DMS153 treated with DMSO at 0.1 percent for 48 hours (cell line): ENCODE measurements at regions not wholly inside any gene's neighbourhood (a gene's known extent, or its start where the extent isn't known, plus 50 kb on each side); places are given as distances from the start of the nearest gene placed in this dataset.
A peak's percentile ranks its signal among the peaks of the same experiment; 100 is the strongest.

ENCODE experiments used
- DNase-seq: peaks from one replicate; lab custom pipeline; 2025; ENCODE audit not compliant: unreplicated experiment; lab: John Stamatoyannopoulos, UW

DNA sequence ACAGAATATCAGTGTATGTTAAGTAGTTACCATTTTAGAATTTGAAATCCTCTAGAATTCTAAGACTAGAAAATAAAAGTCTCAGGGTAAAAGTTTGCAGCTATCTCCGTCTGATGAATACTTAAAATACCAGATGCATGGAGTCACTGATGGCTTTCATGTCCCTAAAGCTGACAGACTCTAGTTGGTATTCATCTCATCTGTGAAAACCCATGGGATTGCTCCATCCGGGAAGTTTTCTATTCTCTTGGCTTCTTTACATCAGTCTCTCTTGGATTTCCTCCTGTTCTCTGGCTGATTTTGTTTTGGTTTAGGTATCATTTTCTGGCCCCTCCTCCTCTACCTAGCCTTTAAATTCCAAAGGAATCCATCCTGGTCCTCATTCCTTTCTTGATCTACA, 465.6 kb upstream of the POU3F3 start:
- no peak for DNase-seq

DNA sequence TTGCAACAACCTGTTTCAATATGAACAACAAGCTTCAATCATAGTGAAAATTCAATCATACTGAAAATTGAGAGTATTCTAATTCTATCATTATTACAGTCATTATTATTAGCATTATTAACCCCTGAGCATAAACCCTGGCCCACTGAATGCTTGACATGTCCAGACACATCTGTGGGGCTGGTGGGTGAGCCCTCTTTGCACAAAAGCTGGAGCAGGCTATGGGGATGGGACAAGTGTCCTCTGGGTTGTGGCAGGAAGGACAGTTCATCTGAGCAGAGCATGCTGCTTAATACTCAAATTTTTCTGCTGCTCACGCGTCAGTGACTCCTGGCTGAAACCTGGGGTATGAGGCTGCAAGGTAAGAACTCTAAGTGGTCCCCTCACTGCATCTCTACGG, 451.1 kb upstream of the POU3F3 start:
- no peak for DNase-seq

DNA sequence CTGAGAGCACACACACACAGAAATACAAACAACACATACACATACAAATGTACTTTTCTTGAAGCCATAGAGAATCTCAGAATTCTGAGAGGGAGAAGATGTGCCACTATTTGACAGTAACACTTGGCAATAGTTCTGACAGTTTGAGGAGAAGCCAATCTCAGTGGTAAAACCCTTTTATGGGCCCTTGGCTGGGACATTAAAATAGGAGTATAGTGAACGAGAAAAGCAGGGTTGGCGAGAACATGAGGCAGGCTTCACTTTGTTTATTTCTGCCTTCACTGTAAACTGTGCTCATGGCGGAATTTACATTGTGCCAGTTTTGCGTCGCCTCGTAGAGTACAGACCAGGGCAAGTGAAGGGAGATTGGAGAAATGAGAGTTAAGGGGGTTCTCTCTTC, 449.4 kb upstream of the POU3F3 start:
- no peak for DNase-seq

DNA sequence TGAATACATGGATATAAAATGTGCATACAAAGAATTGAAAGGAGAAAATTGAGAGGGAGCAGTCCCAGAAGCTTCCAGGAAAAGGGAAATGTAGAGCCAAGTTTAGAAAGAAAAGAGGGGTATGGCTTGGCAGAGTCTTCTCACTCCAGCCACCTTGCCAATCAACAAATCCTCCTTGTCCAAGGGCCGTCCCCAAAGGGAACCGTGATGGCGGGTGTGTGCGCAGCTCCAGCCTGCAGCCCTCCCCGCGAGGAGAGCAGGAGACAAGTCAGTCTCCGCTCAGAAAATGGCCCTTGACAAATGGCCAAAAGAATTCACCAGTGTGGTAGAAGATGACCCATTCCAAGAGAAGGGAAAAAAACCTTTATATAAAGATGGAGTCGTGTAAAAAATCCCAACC, 448.3 kb upstream of the POU3F3 start:
- DNase-seq, result no peak

DNA sequence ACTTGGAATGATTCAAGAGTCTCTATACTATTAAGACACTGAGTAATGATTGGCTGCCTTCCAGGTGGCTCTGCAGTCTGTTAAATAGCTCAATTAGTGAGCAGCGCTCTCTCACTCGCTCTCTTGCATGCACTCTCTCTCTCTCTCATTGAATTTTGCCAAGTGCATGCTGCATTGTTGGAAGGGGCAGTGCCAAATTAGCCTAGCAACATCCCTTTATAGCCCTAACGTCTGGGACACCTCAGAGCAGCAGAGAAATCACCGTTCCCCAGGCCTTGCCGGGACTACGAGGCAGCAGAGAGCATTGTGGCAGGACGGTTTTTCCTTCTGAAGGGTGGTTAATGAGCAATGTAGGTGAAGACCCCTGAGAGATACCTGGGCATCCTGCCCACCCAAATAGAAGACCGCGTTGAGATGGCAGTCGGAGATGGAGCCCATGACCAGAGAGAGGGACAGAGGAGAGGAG, 447.6 kb upstream of the POU3F3 start:
- DNase-seq, result peak; percentile 79

DNA sequence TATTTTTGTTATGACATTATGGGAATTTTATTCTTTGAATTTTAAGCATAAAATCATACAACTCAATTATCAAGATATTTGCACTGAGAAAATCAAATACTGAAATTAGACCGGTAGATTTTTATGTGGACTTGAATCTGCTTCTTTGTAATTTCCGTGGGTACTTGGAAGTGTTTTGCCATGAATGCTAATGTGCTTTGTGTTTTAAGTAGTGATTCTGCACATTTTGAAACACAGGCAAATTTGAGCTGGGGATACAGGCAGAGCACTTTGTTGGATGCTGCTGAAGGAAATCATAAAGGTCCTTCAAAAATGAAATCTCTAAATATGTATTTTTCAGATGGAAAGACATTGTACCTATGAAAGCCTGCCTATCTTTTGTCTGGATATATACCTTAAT, 446.3 kb upstream of the POU3F3 start:
- no peak for DNase-seq

DNA sequence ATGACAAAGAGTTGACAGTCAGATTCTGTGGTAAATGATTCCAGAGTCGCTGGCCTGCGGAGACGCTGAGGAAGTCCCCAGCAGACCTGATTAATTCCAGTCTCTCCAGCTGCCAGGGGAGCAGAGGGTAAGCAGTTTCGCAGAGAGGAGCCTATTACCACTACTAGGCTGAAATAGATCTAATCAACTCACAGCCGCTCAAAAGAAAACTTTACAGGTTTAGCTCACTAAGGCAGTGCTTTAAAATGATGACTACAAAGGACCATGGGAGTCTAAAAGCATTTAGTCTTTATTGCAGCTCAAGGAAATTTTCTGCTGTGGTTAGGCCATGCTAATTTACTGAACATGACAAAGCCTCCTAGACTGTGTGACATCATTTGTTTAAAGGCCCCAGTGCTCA, 445.6 kb upstream of the POU3F3 start:
- peak; percentile 13 for DNase-seq

DNA sequence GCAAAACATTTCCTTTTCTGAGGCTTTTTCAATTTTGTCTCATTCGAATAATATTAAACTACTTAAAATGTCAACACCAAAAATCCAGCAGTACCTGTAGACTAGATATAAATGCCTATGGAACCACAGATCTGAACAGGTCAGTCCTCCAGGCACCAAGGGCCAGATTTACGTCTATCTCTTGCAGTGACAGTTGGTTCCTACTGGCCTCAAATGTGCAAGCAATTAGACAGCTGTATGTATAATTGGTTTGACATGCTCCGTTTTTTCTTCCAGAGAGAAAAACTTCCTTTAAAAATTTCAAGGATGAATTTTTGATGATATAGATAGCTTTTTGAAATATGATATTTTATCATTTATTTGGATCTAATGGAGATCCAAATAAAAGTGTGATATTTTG, 443.8 kb upstream of the POU3F3 start:
- DNase-seq, result no peak

DNA sequence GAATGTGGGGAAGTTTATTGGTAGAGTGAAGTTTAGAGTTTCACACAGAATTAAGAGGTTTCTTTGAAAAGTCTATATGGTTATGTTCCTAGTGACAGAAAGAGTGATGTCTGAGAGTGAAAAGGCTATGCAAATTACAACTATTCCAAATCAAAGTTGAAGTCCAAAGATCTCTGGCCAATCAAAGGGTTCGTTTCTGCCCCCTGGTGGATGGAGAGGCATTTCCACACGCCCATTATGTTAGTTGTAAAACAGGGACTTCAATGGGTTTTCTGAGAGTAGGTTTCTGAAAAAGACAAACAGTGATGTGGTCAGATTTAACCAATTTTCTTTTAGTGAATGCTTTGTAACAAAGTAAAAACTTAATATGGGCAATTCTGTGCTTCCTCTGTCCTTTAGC, 441.5 kb upstream of the POU3F3 start:
- DNase-seq, result peak; percentile 34

DNA sequence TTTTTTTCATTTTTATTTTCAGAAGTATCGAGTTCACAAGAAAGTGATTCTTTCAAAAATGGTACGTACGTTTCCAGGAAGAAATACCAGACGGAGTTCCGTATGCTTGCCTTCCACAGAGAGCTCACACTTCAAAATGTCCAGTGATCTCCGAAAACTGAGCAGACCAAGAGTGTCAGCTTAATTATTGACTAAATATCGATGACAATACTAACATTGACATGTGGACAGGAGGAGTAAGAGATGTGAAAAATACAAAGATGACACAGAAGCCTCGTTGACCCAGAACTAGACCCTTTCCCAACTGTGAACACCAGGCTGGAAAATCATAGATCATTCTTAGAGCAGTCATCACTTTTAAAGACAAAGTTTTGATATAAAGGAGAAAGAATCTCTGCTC, 440.0 kb upstream of the POU3F3 start:
- no peak for DNase-seq

DNA sequence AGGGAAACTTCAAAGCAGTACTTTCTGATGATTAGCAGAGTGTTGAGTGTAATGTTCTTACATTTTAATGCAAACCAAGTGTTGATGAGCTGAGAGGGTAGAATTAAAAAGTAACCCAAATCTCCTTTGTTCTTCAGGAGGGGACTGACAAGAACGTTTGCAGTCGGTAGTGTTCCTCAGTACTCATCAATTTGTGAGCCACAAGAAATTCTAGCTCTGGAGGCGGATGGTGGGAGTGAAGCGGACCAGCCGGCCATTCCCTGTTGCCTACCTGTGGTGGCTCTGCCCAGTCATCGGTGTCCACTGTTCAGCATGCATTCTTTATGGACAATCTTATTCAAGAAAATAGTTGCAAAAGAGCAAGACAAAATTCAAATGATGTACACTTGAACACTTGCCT, 438.6 kb upstream of the POU3F3 start:
- DNase-seq, result no peak

DNA sequence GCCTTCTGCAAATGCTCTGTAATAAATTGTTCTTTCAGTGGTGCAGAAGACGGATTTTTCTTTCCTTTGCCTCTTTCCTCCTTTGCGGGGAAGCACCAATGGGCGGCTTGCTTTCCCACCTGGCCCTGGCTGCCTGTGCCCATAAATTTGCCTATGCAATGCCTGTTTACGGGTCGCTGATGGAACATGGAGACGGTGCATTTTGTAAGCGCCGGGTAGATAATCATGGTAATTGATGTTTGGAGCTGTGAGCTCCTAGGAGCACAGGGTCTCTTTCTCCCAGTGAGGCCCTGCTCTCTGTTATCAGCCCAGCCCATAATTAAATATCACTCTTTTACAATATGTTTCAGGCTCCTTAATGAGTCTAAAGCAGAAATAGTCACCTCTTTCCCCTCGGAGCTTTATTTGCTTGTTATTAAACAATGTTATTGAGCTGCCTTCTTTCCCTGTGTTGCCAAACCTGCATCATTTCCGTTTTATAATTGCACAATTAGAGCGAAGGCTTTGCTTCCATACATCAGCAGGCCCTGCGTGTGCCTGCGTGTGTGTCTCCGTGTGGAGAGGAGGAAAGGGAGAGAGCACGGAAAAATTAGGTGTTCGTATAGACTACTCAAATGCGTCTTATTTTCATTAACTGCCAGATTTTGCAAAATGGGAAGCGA, 437.4 kb upstream of the POU3F3 start:
- DNase-seq, result no peak

DNA sequence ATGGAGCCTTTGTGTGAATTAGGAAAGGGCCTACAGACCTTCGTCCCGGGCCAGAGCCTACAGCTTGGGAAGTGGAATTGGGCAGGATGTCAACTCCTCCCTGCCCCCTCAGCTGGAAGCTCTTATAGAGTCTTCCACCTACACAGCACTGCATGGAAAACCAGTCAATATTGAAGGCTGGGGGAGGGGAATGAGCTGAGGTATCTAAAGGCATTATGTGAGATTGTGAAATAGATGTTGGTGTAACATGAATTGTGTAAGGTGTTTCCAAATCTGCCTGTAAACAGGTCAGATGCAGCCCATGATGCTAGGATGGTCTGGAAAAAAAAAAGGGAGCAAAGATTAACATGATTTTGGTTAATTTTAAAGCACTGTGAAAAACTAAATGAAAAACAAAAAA, 433.5 kb upstream of the POU3F3 start:
- DNase-seq, result no peak

DNA sequence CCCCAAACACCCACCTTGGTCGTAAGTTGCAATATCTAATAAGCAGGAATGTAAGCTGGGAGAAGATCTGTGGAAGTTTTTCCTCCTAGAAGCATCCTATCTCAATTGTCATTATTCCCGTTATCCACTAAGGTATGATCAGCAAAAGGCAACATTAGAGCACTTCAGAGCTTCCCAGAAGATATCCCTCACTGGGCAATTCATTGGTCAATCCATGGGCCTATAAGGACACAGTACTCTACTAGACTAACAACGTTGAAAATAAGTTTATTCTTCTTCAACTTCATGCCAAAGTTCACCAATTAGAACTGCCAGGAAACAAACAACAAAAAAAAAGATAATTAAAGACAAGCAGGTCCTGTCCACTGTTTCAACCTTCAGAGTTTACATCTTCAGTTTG, 433.0 kb upstream of the POU3F3 start:
- DNase-seq, result no peak

DNA sequence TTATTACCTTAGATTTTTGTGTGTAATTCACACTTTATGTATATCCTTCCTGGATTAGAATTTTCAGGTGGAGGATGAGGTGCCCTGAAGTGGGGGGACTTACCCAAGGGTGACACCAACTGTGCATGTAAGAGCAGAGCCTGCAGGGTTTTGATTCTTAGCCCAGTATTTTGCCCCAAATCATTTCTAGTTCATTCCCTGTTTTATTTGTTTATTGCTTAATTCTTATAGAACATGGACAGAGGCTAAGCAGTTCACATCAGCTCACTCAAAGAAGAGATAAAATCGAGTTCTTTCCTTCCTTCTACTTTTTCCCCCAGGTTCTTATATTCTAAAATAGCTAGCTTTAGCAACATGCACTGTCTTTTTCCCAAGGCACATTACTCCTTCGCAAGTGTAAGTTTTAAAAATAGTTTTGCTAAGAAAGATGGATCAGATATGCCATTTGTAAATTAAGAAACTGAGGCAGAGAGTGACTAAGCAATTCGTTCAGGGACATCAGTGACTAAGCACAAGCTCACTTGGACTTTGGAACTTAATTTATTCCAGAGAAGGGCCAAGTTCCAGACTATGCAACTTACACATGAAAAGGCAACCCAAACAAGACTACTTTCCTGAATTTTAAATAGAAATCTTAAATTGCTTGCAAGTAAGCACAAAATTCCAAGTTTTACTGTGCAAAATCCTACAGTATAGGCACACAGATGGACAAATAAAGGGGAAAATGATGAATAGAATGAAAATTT, 427.9 kb upstream of the POU3F3 start:
- DNase-seq, result no peak

DNA sequence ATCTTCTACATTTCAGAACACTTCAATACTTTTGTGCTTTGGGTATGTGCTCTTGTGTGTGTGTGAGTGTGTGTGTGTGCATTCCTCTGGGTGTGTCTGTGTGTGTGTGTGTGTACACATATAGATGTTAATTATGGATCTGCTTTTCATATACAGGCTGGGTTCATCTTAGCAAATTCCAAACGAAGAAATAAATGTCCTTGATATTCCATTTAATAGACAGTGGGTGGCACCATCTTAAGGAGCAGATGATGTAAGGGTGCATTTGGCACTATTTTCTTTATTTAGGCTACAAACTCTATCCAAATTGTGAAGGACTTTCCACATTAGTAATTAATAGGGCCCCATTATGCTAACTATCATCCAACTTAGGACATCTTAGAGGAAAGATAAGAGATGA, 425.8 kb upstream of the POU3F3 start:
- DNase-seq, result no peak

DNA sequence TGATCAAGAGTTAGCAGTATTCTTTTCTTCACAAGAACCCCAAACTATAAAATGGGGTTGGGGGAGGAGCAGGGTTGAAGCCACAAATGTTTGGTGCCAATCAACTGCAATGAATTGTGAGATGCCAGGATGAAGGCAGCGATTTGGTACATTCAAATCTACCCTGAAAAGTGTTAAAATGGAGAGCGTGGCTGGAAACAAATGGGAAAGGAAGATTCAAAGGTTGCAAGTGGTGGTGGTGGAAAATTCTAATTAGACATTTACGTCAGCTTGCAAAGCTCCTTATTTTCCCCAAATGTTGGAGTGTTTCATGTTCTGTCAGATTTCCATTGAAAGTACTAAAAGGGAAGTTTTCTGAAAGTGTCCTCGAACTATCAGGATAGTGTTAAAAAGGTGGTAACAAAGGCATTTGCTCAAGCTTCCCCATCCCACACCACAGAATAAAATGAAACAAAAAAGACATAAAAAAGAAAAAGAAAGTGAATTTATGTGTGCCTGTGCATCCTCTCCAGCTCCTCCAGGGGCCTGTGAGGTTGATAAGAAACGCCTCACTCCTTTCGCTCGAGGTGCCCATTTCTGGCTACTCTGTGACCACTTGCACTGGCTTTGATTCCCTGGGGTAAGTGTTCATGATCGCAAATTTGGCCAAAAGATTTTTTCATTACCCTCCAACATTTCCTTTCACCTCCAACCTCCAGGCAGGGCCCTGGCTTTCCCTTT, 424.1 kb upstream of the POU3F3 start:
- no peak for DNase-seq

DNA sequence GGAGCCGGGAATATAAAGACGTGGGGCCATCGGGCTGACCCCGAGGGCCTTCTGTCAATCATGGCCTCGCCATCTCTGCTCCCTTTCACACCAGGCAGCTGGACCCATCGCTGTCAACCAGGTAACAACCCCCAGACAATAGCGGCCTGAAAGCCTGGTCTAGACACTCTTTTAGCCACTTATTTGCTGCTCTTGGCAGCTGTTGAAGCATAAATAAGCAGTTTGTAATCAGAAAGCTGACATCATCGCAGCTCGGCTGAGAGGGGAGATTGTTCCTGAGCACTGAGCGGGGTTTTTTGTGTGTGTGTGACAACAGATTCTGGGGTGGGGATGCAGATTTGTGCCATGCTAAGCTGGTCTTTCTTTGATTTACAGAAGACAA, 423.6 kb upstream of the POU3F3 start:
- DNase-seq, result peak; percentile 63

DNA sequence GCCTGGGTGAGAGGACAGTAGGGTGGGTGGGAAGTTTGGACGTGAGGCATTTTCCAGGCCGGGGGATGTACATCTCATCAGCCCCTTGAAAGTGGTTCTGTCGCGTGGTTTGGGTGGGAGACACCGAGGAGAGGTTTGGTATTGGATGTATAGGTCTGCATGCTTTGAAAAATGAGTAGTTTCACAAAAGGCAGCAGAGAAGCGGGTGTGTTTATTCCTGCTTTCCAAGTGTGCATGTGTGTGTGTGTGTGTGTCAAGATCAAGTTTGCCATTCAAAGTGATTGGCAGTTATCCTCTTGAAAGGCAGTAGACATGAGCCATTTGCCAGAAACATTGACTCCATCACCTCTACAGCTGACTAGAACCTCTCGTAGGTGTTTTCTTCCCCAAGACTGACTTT, 423.1 kb upstream of the POU3F3 start:
- DNase-seq, result no peak

DNA sequence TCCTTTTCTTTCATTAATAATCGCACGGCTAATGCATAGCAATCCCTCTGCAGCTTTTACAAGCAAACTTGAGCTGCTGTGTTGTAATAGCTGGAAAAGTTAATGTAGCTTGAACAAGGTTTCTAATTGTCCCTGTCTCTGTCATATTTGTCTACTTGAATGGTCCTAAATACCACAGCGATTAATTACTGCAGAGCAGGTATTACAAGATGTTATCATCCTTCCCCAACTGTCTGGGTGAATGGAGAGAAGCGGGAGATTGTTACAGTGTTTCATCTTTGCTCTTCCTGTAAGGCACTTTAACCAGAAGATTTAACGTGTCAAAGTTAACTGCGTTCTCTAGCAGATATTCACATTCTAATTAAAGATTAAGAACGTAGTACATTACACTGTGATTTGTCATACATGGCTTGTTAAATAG, 422.2 kb upstream of the POU3F3 start:
- no peak for DNase-seq

DNA sequence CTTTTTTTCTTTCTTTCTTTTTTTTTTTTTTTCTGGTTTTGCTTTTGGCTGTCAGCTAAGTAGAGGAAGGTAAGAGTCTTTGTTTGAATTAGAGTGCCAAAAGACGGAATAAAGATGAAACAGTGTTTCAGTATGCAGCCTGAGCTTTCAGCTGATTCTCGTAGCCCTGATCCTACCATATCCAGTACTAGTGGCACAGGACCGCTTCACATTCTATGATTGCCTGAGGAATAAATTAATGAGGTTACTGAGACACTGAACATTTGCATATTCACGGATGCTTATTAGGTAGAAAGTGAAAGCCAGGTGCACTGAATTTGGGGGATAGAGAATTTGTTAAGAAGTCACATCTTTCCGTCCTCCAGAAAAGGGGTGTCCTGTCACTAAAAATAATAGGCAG, 421.5 kb upstream of the POU3F3 start:
- DNase-seq, result no peak

DNA sequence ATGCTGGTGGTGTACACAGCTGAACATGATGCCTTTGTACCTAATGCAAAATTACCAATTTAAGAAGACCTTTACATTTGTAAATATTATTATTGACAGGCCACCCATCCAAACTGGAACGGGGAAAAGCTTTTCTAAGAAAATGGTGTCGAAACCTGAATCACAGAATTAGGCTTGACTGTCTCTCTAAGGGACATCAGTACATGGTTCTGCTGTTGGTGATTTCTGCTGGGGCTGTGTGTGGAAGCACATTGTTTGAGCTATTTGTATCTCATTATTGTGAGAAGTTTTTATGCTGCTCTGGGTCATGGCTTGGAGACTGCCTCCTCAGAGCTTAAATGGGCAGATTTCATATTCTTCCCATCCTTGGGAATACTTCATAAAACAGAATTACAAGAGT, 420.9 kb upstream of the POU3F3 start:
- no peak for DNase-seq
